HepG2 (cell line): ENCODE measurements at regions not wholly inside any gene's neighbourhood (a gene's known extent, or its start where the extent isn't known, plus 50 kb on each side); places are given as distances from the start of the nearest gene placed in this dataset.

Experiments
- ATAC-seq: fragments of 200-7000 bp; cut with Tn5 transposase; 3 replicates; pipeline ENCODE4 v1.9.1; 2020; ENCODE audit warnings: mild to moderate bottlenecking, moderate library complexity
- BruUV-seq: library from RNA; stranded (reverse); fragments of 400-500 nt; replicated peaks from 2 replicates; lab custom pipeline; 2021; lab: Mats Ljungman, UMichigan
- CTCF ChIA-PET: fragments of 300-600 bp; formaldehyde crosslinking; extraction: SDS; loops from one replicate; lab custom pipeline; 2021; ENCODE audit warnings: low total read pairs, inconsistent platforms, low intra/inter-chr PET ratio; lab: Yijun Ruan, JAX
- POLR2A ChIA-PET: fragments of 350-600 bp; sonication (Branson Sonifier 250); formaldehyde crosslinking; loops from one replicate; lab custom pipeline; 2020; ENCODE audit warnings: antibody characterized with exemption, inconsistent platforms; lab: Yijun Ruan, JAX
- DNase-seq: peaks from one replicate; pipeline ENCODE4 v3.0.0-alpha.2; 2015; ENCODE audit warnings: low spot score
- FAIRE-seq: peaks from 3 replicates; lab custom pipeline; 2011; peaks lifted over from hg19 to GRCh38; lab: Jason Lieb, UNC
- H2AFZ ChIP-seq: one replicate; pipeline ENCODE4 v1.6.1; 2011; ENCODE audit warnings: low read length, inconsistent platforms
- H3K27ac ChIP-seq: fragments of 300-600 bp; 3 replicates; pipeline ENCODE4 v1.8.0; 2011; ENCODE audit warnings: mixed run types, mild to moderate bottlenecking, mixed read lengths, low read length, inconsistent platforms; ENCODE audit not compliant: insufficient read depth; ENCODE audit errors: extremely low read length
- H3K27me3 ChIP-seq, 2 experiments: fragments of 200-600 bp in 1 of 2; 2 replicates in 1 of 2; 3 replicates in 1 of 2; pipeline versions ENCODE4 v1.6.0 to v1.8.0; 2011; ENCODE audit warnings: low read length in 2 of 2, mild to moderate bottlenecking in 2 of 2, moderate library complexity in 2 of 2, inconsistent platforms in 1 of 2; ENCODE audit not compliant: insufficient read depth in 2 of 2, control insufficient read depth in 1 of 2
- H3K36me3 ChIP-seq, 2 experiments: fragments of 200-600 bp in 1 of 2; replicated peaks in 1 of 2; 2 replicates in 1 of 2; 3 replicates in 1 of 2; pipeline versions ENCODE4 v1.5.1 to v1.8.0; 2011; ENCODE audit warnings: low read length in 2 of 2, inconsistent platforms in 1 of 2; ENCODE audit not compliant: insufficient read depth in 2 of 2, control insufficient read depth in 1 of 2
- H3K4me1 ChIP-seq: 2 replicates; pipeline ENCODE4 v1.5.1; 2012; ENCODE audit warnings: low read length, inconsistent platforms; ENCODE audit not compliant: insufficient read depth
- H3K4me2 ChIP-seq: 2 replicates; pipeline ENCODE4 v1.6.0; 2011; ENCODE audit warnings: low read depth, low read length, inconsistent platforms
- H3K4me3 ChIP-seq, 3 experiments: fragments of 200-600 bp in 1 of 3; sonication (generic), shearing (Covaris generic) in 1 of 3; replicated peaks in 1 of 3; 2 replicates each; pipeline ENCODE4 v1.5.1; 2011 to 2016; ENCODE audit warnings: low read length in 3 of 3, inconsistent platforms in 2 of 3, low read depth in 2 of 3, mild to moderate bottlenecking in 2 of 3, control low read depth in 1 of 3, mixed read lengths in 1 of 3; ENCODE audit not compliant: insufficient read depth in 1 of 3
- H3K79me2 ChIP-seq: one replicate; pipeline ENCODE4 v1.6.1; 2011; ENCODE audit warnings: low read length, inconsistent platforms; ENCODE audit not compliant: insufficient read depth
- H3K9ac ChIP-seq: 2 replicates; pipeline ENCODE4 v1.6.0; 2011; ENCODE audit warnings: mild to moderate bottlenecking, low read depth, low read length, inconsistent platforms; ENCODE audit not compliant: insufficient read depth
- H3K9me3 ChIP-seq: 2 replicates; pipeline ENCODE4 v1.5.1; 2012; ENCODE audit warnings: mild to moderate bottlenecking, low read length
- H4K20me1 ChIP-seq: 2 replicates; pipeline ENCODE4 v1.6.0; 2011; ENCODE audit warnings: inconsistent platforms, mild to moderate bottlenecking, low read length, moderate library complexity; ENCODE audit not compliant: insufficient read depth
- CENPBD1 ChIP-seq: sonication (generic); formaldehyde crosslinking; IDR thresholded peaks from 2 replicates; pipeline ENCODE4 v1.8.0; 2022; ENCODE audit warnings: missing genetic modification reagents, low read depth, mild to moderate bottlenecking, borderline replicate concordance
- CSRNP2 ChIP-seq: sonication (generic); formaldehyde crosslinking; conservative IDR thresholded peaks from 2 replicates; pipeline ENCODE4 v1.8.0; 2022; ENCODE audit warnings: low read depth, missing genetic modification reagents
- EZH2 ChIP-seq: conservative IDR thresholded peaks from 2 replicates; pipeline ENCODE4 v1.6.1; 2012; ENCODE audit warnings: mild to moderate bottlenecking, low read depth, low read length, moderate library complexity
- FIP1L1 ChIP-seq: fragments of 200-400 bp; formaldehyde crosslinking; IDR thresholded peaks from 2 replicates; pipeline ENCODE4 v1.6.1; 2018; ENCODE audit warnings: low read depth, mild to moderate bottlenecking, low read length, moderate library complexity, borderline replicate concordance; ENCODE audit not compliant: insufficient read depth
- HINFP ChIP-seq: sonication (generic); formaldehyde crosslinking; IDR thresholded peaks from 2 replicates; pipeline ENCODE4 v1.4.0; 2020; ENCODE audit warnings: low read depth, mild to moderate bottlenecking, missing genetic modification reagents
- KLF11 ChIP-seq: IDR thresholded peaks from 2 replicates; pipeline ENCODE4 v1.6.1; 2016; ENCODE audit warnings: missing compliant biosample characterization
- MAZ ChIP-seq, 2 experiments: sonication (generic) in 1 of 2; formaldehyde crosslinking in 1 of 2; IDR thresholded peaks; 2 replicates each; pipeline versions ENCODE4 v1.5.0 to v1.6.1; 2012 to 2020; ENCODE audit warnings: low read depth in 2 of 2, mild to moderate bottlenecking in 2 of 2, borderline replicate concordance in 1 of 2, improper control_type of control experiment in 1 of 2, low read length in 1 of 2, missing genetic modification reagents in 1 of 2, moderate library complexity in 1 of 2
- MBD4 ChIP-seq: IDR thresholded peaks from 2 replicates; pipeline ENCODE4 v1.6.1; 2012; ENCODE audit warnings: low read length, inconsistent platforms, borderline replicate concordance
- MIXL1 ChIP-seq: IDR thresholded peaks from 2 replicates; pipeline ENCODE4 v1.6.1; 2016
- PLSCR1 ChIP-seq: sonication (generic); formaldehyde crosslinking; IDR thresholded peaks from 2 replicates; pipeline ENCODE4 v1.5.0; 2020; ENCODE audit warnings: missing genetic modification reagents, mild to moderate bottlenecking, borderline replicate concordance
- REXO4 ChIP-seq: sonication (generic); formaldehyde crosslinking; IDR thresholded peaks from 2 replicates; pipeline ENCODE4 v1.8.0; 2022; ENCODE audit warnings: missing genetic modification reagents, mild to moderate bottlenecking, borderline replicate concordance
- ZBTB38 ChIP-seq: sonication (generic); formaldehyde crosslinking; IDR thresholded peaks from 2 replicates; pipeline ENCODE4 v1.5.1; 2020; ENCODE audit warnings: mild to moderate bottlenecking, missing genetic modification reagents
- ZNF207 ChIP-seq: fragments of 450-650 bp; IDR thresholded peaks from 2 replicates; pipeline ENCODE4 v1.6.1; 2016; ENCODE audit warnings: antibody characterized with exemption, borderline replicate concordance
- ZNF30 ChIP-seq: sonication (generic); formaldehyde crosslinking; IDR thresholded peaks from 2 replicates; pipeline ENCODE4 v1.5.0; 2020; ENCODE audit warnings: mild to moderate bottlenecking, missing genetic modification reagents
- ZNF510 ChIP-seq: sonication (generic); formaldehyde crosslinking; IDR thresholded peaks from 2 replicates; pipeline ENCODE4 v1.4.0; 2020; ENCODE audit warnings: low read depth, mild to moderate bottlenecking, missing genetic modification reagents
- ZNF547 ChIP-seq: sonication (generic); formaldehyde crosslinking; IDR thresholded peaks from 2 replicates; pipeline ENCODE4 v1.5.1; 2020; ENCODE audit warnings: mild to moderate bottlenecking, missing genetic modification reagents
- WGBS: methylation state at CpG from one replicate; pipeline ENCODE4 v1.1.6; 2017; ENCODE audit warnings: low lambda C conversion rate; 5-methylcytosine and 5-hydroxymethylcytosine counted together
- in situ Hi-C: cut with HindIII; loops from 2 replicates; pipeline ENCODE4 v1.10.0; 2017; ENCODE audit warnings: low pct_unique_long_range_greater_than_20kb; ENCODE audit not compliant: extremely low pct_ligation_motif_present
- intact Hi-C: fragments of 100-400 bp; cut with micrococcal nuclease; formaldehyde crosslinking; loops from one replicate; pipeline ENCODE4 v1.10.0; 2022; ENCODE audit not compliant: unreplicated experiment

GRCh38 chr9:87799503-87799902 is 73.6 kb downstream of the CTSL start:
- intact Hi-C loops (no loop called here), in situ Hi-C loops (no loop called here)
- Histone ChIP-seq H4K20me1 (no peaks in the 10 kb centered on the region), H3K4me2 (no peak overlapping the region), H3K4me1 (no peaks in the 10 kb centered on the region), H2AFZ (no peak overlapping the region), H3K9ac (no peak overlapping the region), H3K36me3 (no peaks in the 10 kb centered on the region), H3K27me3 (peaks cover 1 to 11% of the 10 kb centered on the region in 2 experiments; a peak in 3 of 5 replicates), H3K79me2 (no peaks in the 10 kb centered on the region), H3K27ac (no peak overlapping the region), H3K9me3 (no peaks in the 10 kb centered on the region), H3K4me3 (no peak overlapping the region)
- ATAC-seq (no peak), FAIRE-seq (no peak), DNase-seq (no peak)
- ChIA-PET POLR2A (no interaction called here), CTCF (no interaction called here)
- WGBS: 55% methylated on average over 3 of the region's 5 CpGs
- TF ChIP-seq ZNF547 (no peak), EZH2 (no peak), CENPBD1 (no peak), ZNF30 (no peak), FIP1L1 (no peak)
- no TSS peak for BruUV-seq

GRCh38 chr9:87800456-87800855 is 74.5 kb downstream of the CTSL start:
- Histone ChIP-seq H3K4me3 (no peak overlapping the region), H3K27me3 (peaks cover 1 to 11% of the 10 kb centered on the region in 2 experiments; a peak in 3 of 5 replicates), H3K4me2 (no peak overlapping the region), H3K79me2 (no peaks in the 10 kb centered on the region), H3K9me3 (no peaks in the 10 kb centered on the region), H3K27ac (no peak overlapping the region), H3K9ac (no peak overlapping the region), H2AFZ (no peak overlapping the region), H3K36me3 (no peaks in the 10 kb centered on the region), H3K4me1 (no peaks in the 10 kb centered on the region), H4K20me1 (no peaks in the 10 kb centered on the region)
- in situ Hi-C loops (no loop called here), intact Hi-C loops (no loop called here)
- BruUV-seq: no TSS peak
- ChIA-PET POLR2A (no interaction called here), CTCF (no interaction called here)
- no peak for ATAC-seq
- WGBS: 58% methylated on average over 5 of the region's 7 CpGs
- FAIRE-seq: no peak
- no peak for DNase-seq
- TF ChIP-seq ZNF207 (no peak), PLSCR1 (CRISPR knock-in tag) (no peak), EZH2 (no peak), REXO4 (CRISPR knock-in tag) (no peak), ZBTB38 (CRISPR knock-in tag) (no peak), KLF11 (CRISPR knock-in tag) (no peak), MAZ (IDR thresholded peaks at IDR 0.05; ENCODE audit: borderline replicate concordance, low read depth, low read length) (no peak), MAZ (CRISPR knock-in tag; IDR thresholded peaks at IDR 0.05; ENCODE audit: low read depth) (no peak), ZNF510 (CRISPR knock-in tag) (no peak), MBD4 (no peak), MIXL1 (no peak), CSRNP2 (CRISPR knock-in tag) (no peak), HINFP (CRISPR knock-in tag) (no peak)
